ENCODE measurements at regions not wholly inside any gene's neighbourhood (a gene's known extent, or its start where the extent isn't known, plus 50 kb on each side); places are given as distances from the start of the nearest gene placed in this dataset.

DNA sequence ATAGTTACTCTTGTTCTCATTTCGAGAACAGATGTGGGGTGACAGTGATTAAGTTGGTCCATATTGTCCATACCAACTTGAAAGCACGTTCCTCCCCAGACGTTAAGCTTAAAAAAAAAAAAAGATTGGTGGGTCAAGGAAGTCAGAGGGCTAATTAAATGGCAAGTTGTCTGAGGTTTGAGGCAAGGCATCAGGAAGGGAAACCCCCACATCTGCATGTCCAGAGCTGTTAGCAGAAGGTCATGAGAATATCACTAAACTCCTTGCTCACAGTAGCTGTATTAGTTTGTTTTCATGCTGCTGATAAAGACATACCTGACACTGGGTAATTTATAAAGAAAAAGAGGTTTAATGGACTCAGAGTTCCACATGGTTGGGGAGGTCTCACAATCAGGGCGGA is 415.6 kb upstream of the FZD8 start:
- TF ChIP-seq, protein P1, sequence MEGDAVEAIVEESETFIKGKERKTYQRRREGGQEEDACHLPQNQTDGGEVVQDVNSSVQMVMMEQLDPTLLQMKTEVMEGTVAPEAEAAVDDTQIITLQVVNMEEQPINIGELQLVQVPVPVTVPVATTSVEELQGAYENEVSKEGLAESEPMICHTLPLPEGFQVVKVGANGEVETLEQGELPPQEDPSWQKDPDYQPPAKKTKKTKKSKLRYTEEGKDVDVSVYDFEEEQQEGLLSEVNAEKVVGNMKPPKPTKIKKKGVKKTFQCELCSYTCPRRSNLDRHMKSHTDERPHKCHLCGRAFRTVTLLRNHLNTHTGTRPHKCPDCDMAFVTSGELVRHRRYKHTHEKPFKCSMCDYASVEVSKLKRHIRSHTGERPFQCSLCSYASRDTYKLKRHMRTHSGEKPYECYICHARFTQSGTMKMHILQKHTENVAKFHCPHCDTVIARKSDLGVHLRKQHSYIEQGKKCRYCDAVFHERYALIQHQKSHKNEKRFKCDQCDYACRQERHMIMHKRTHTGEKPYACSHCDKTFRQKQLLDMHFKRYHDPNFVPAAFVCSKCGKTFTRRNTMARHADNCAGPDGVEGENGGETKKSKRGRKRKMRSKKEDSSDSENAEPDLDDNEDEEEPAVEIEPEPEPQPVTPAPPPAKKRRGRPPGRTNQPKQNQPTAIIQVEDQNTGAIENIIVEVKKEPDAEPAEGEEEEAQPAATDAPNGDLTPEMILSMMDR (IDR thresholded peaks at IDR 0.05), result no peak
- no peak for TF ChIP-seq POLR2A (IDR thresholded peaks at IDR 0.05)
